Gastroesophageal sphincter (tissue), 3 donors: ENCODE measurements at regions not wholly inside any gene's neighbourhood (a gene's known extent, or its start where the extent isn't known, plus 50 kb on each side); places are given as distances from the start of the nearest gene placed in this dataset.

Source experiments
- CTCF ChIP-seq, 4 experiments: fragments of 200-600 bp in 2 of 4; fragments of 450-650 bp in 2 of 4; sonication (generic) in 1 of 4; IDR thresholded peaks; one replicate each; pipeline ENCODE4 v1.5.1; 2017 to 2019; ENCODE audit warnings: antibody characterized with exemption in 4 of 4, mild to moderate bottlenecking in 2 of 4, moderate library complexity in 2 of 4
- EP300 ChIP-seq: sonication (generic); formaldehyde crosslinking; IDR thresholded peaks from one replicate; pipeline ENCODE4 v1.6.1; 2017; ENCODE audit warnings: antibody characterized with exemption, mild to moderate bottlenecking
- POLR2A ChIP-seq, 2 donors: fragments of 450-650 bp; IDR thresholded peaks; one replicate each; pipeline ENCODE4 v1.6.1; 2017; ENCODE audit warnings: antibody characterized with exemption in 2 of 2, mild to moderate bottlenecking in 2 of 2, moderate library complexity in 1 of 2

GRCh38 chr12:29066011-29066588, 83.0 kb upstream of the FAR2 start:
- TF ChIP-seq CTCF (IDR thresholded peaks at IDR 0.05), result no peak
- no peak for TF ChIP-seq POLR2A (IDR thresholded peaks at IDR 0.05)
- TF ChIP-seq EP300, result no peak
